GM19025 (cell line): ENCODE measurements at regions not wholly inside any gene's neighbourhood (a gene's known extent, or its start where the extent isn't known, plus 50 kb on each side); places are given as distances from the start of the nearest gene placed in this dataset.
"Not testable (repeated sequence)": the region's sequence is repeated elsewhere in the genome, so short reads cannot be mapped to it uniquely, and the experiment has no call there.

Experiments used
- ATAC-seq: cut with Tn5 transposase; IDR thresholded peaks from one replicate; pipeline ENCODE4 v1.9.1; 2021; ENCODE audit warnings: mild to moderate bottlenecking, low read depth, moderate library complexity; ENCODE audit not compliant: unreplicated experiment

DNA sequence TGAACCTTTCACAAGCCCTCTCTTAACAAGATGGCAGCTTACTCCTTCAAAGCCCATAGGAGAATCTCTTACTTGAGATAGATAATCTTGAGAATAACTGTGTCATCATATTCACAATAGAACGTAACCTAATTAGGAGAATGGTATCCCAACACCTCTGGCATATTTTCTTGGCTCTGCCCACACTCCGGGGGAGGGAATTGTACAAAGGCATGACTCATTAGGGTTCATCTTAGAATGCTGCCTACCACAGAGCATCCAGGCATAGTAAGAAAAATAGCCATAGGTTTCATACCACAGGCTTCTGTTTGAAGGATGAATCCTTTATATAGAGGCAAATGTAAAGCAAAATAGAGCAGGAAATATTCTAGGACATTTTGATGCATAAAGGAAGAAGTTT, 1100.6 kb upstream of the CITED2 start:
- ATAC-seq: no peak

DNA sequence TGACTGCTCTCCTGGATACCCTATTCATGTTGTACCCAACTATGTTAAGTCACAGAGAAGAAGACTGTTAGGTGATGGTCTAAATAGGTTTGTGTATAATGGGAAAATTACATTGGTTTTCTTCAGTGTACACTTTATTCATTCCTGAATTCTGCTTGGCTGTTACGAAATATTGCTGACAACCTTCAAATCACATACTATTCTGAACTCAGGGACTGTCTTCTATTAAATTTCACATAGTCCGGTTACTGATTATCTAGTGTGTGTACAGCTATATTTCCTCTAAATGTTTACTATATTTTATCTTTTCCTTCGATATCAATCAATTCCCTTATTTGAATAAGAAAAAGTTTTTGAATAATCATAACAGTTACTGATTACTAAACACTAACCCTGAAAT, 1090.3 kb upstream of the CITED2 start:
- no peak for ATAC-seq

DNA sequence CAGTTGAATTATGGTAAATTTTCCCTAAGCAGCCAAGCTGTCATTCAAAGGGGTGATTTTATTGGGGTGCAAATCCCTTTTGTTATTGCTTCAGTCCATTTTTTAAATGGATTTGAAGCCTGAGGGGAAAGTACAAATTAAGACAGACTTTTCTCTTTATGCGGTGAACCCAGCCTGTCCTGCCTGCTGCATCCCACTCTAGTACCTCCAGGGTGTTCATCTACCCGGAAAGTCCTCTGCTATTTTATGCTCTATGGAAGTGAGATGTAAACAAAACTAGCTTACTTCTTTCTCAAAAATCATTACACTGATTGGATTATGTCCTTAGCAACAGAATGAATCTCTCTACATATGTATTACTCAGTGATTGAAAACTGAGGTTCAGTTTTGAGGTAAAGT, 1088.9 kb upstream of the CITED2 start:
- ATAC-seq: no peak

DNA sequence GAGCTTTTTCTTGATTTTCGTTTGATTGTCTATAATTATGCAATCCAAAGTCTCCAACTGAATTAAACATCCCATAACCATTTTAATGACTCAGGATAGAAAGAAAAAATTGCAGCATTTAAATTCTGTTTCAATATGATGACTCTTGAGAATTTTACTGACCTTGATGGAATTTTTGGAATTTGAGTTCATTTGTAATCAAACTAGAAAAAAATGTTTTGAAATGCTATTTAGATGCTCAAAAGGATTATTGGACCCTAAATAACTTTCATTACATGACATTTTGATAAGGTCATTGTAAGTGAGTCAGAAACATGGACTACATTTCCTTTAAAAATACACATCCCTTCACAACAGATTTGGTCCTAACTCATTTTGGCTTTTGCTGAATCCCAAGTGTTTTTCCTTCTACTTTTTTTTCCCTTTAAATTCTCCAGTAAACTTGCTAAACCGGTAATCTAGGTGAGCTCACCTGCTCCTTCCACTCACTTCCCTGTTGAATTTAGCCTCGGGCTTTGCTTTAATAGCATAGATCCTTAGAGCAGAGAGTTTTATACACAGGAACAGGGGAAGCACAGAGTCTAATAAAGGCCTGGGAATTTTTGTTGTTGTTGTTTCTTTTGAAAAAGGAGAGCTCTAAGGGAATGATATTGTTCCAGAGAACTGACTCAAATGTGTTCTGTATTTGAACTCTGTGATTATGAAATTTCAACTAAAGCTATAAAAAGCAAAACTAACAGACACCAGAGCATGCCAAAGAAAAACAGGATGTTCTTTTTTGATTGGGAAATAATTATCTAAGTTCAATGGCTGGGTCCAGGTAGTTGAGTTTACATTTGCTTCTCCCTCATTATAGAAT, 1088.2 kb upstream of the CITED2 start:
- ATAC-seq: no peak

DNA sequence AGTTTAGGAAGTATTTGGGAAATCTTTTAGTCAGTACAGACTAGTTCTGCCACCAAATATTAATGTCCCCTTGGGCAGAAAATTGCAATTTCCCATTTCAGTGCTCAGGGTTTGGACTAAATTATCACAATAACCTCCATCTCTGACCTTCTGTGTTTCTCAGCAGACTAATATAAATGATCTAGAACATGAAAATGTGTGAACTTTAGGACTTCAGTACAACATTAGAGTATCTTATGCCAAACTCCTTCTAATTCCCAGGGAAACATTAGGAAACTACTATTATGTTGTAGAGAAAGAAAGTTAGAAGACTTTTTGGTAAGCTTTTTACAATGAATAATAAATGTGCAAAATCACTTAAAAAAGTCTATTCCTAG, 1087.6 kb upstream of the CITED2 start:
- ATAC-seq: no peak

DNA sequence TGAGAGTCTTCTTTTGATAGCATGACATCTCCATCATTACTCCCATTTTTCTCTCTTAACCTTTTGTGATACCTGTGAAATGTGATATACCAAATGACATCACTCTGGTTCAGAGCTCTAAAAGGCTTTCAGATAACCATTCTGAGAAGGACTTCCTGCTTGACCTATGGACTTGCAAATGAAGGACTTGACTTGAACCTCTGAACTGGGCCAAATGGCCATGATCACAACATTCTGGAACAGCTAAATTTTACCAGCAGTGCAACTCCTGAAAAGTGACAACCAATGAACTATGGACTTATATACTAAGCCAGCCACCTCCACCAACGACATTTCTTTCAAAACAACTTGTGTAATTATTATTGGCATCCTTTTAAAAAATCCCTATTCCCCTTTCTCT, 1085.8 kb upstream of the CITED2 start:
- ATAC-seq: no peak

DNA sequence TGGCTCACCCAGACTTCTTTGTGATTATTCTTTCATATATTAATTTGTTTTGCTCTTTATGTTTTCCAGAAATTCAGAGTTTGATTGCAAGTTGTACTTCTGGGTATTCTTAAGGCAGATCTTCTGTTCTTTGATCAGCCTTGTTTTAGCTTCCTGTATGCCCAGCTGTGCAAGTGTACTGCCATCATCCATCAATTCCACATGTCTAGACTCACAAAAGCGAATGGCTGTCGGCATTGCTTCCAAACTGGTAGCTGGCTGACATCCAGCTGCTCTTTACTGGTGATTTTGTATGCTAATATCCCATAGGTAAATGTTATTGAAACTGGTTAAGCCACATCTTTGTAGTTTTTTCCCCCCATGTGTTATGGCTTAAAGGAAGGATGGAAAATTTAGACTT, 1084.8 kb upstream of the CITED2 start:
- no peak for ATAC-seq

DNA sequence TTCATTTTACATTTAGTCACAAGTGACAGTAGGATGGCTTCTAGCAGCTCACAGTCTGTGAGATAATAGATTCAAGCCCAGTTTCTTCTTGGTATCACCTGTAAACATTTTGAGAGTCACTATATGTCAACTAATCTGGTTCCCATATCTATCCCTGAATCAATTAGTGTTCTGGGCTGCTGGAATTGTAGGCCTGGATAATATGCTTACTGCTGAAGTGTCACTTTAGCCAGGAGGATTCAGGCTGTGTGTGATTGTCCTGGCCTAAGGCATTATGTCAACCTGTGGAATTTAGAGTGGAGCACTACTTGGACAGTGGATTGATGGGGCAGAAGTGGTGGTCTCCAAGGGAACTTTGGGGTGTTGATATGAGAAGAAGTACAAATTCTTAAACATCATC, 1071.8 kb upstream of the CITED2 start:
- no peak for ATAC-seq

DNA sequence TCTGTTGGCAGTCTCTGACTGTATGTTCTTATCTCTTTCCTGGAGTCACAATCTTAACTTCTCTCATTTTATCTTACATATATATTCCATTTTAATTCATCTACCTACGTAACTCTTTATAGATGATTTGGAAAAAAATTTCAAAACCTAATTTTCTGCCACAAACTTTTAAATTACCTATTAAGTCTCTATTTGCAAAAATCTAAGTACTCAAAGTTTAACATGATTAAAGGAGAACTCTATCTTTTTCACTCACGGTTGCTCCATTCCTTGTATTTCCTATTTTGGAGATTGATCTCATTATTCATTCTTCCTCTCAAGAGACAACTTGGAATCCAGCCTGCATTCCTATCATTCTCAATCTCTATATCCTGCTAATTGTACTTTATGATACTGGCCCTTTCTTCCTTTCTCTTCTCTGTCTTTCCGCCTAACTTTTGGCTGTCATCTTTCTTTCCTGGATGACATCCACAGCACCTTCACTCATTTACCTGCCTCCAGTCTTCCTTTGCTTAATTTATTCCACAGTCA, 1071.1 kb upstream of the CITED2 start:
- ATAC-seq: no peak

DNA sequence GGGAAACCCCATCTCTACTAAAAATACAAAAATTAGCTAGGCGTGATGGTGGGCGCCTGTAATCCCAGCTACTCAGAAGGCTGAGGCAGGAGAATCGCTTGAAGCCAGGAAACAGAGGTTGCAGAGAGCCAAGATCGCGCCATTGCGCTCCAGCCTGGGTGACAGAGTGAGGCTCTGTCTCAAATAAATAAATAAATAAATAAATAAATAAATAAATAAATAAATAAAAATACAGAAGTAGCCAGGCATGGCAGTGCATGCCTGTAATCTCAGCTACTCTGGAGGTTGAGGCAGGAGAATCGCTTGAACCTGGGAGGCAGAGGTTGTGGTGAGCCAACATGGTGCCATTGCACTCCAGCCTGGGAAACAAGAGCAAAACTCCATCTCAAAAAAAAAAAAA, 1068.7 kb upstream of the CITED2 start:
- ATAC-seq: not testable (repeated sequence)

DNA sequence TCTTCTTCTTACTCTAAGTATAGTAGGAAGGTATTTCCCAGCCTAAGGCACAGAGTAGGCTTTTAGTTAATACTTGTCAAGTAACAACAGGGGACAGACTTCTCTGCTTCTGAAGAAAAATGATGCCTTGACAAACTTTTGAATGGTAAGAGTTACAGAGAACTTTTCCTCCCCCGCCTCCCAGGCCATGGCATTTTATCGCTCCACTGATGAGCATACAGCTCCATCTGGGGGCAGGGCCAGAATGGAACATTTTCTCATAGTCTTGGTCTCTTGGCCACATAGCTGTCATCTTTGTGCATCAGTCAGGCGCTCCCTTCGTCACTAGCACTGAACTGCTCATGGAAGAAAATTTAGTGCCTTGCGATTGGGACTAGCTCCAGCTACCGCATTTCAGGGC, 1066.8 kb upstream of the CITED2 start:
- no peak for ATAC-seq

DNA sequence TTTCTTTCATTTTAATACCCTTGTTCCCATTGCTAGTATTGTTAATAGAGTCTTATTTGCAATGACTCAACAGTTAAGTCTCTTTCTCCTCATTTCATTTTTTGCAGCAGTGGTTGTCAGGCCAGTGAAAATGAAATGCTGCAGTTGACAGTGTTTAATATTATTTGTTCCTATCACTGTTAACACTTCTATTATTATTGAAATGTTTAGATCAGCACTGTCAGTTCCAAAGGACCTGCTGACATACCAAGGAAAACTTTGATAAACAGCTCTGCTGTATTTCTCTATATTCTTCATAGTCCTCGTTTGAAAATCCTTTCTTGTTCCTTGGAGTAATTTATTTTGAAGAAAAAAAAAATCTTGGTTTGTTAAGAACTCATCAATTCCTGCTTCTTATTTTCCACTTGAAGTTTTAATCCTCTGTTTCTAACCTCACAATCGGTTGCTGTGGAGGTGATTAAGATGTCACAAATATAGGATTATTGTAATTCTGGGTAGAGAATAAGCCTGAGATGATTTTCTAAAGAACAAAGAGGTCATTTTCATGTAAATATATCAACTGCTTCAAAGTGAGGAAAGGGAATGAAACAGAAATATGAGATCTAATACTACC, 1065.9 kb upstream of the CITED2 start:
- ATAC-seq: no peak

DNA sequence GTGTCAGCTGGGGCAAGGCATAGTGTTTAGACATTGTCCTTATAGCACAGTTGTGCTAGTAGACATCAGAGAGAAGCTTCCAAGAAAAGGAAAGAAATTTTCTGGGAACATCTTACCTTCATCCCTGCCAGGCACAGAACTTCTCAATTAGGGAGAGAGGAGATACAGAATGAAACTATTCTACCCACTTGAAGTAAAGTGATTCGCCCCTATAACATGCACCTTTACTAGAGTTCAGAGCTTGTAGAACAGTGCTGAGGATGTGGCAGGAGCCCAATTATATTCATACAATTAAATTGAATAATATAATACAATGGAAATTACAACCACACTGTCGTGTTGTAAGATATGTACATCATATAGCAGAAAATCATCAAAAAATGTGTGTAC, 1063.9 kb upstream of the CITED2 start:
- ATAC-seq: no peak

DNA sequence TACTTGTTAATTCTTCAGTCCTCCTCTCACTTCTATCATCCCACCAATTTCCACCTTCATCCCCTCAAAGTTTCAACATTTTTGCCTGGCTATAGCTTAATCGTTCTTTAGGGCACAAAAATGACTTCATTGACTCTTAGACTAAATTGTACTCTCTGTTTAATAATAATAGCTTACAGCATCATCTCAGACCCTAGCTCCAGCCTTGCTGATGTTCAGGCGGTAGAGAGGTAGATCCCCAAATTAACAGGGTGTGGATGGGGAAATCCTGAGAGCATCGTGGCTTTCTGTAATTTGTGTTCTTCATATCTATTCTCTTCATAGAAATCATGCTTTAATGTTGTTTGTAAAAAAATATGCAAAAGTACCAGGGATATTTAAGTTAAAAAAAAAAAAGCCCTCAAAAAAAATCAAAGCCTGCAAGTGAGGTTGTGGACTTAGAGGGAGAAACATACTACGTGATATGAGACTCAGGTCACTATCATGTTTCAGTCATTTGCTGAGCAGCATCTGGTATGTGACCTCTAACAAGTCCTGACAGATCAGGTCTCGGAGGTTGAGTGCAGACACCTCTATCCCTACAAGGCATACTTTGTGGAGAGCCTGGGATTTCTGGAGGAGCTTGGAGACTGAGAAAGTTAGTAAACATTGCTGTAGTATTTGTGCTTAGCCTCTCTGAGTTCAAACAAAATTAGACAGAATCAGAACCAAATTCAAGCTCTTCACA, 1063.3 kb upstream of the CITED2 start:
- ATAC-seq: no peak

DNA sequence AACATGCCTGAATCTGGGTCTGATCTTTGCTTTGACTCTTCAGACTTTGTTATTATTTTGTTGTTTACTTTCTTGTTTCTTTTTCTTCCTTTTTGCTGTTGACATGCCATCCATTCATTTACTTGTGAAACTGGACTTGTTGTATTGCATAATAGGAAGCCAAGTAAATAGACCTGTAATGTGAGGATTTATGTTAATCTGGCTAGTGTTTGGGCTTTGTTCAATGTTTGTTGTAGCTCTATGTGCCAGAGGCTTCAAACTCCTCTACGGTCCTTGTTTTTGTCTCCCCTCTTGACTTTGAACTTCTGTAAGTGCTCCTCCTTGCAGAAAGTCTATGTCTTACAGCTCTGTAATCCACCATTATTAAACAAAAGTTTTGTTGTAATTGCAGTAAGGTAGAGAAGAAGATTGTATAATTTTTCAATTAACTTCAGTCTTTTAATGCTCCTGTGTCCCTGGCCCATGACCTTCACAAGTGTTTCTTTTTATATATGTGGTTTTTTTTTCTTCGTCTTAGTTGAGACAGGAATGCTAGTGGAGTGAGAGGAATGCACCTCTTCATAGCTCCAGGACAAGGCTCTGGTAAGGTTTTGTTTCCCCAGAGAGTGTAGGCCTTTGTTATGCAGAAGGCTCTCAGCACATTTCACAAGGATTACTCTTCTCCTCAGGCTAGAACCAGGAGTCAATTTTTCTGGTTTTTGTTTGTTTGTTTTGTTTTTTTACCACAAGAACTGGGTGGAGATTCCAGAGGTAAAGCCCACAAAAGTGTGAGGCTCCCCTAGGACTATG, 1061.8 kb upstream of the CITED2 start:
- no peak for ATAC-seq

DNA sequence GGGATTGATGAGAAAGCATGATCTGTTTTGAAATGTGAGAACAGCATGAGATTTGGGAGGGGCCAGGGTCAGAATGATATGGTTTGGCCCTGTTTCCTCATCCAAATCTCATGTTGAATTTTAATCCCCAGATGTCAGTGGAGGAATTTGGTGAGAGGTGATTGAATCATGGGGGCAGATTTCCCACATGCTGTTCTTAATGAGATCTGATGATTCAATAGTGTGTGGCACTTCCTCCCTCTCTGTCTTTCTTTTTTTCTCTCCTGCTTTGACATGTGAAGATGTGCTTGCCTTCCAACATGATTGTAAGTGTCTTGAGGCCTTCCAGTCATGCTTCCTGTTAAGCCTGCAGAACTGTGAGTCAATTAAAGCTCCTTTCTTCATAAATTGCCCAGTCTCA, 1060.3 kb upstream of the CITED2 start:
- ATAC-seq: no peak

DNA sequence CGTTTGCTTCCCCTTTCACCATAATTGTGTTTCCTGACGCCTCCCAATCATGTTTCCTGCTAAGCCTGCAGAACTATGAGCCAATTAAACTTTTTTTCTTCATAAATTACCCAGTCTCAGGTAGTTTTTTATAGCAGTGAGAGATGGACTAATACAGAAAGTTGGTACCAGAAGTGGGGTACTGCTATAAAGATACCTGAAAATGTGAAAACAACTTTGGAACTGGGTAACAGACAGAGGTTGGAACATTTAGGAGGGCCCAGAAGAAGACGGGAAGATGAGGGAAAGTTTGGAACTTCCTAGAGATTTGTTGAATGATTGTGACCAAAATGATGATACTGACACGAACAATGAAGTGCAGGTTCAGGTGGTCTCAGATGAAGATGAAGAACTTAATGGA, 1058.6 kb upstream of the CITED2 start:
- no peak for ATAC-seq

DNA sequence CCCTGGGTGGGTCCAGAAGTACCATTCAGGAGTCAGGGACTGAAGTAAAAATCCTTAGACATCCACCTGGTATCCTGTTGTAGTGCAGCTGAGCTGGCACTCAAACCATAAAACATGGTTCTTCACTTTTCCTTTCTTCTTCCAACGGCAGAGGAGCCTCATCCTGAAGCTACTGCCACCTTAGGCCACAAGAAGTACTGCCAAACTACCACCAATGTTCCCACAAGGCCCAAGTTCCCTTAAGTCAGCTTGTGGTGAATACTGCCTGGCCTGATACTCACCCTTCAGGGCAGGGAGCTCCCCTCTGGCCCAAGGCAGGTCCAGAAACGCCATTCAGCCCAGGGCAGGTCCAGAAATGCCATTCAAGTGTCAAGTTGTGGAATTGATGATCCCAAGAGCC, 1053.4 kb upstream of the CITED2 start:
- ATAC-seq: no peak

DNA sequence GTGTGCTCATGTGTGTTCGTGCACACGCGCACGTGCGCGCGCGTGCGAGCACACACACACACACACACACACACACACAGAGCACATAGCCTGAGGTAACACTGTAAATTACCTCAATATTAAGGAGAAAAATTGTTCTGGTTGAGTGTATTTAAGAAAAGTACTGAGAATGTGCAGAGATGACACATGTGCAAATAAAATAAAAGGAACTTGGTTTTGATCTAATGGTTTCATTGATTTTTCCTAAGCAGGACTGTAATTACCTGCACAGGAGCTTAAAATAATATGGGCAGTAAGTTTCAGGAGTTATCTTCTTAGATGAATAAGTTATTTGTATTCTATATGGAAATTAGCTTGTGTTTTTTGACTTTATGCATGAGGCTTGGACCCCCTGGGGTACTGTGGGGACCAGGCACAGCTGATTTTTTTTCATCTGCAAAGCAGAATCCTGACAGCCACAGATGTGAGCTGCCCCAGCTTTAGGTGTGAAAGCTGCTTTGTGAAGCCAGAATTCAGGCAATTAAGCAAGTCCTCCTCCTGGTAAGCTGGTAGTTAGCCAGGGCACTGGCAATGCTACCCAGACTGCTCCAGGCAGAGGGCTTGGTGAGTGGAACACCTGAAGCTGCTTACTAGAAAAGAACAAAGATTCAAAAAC, 1040.6 kb upstream of the CITED2 start:
- ATAC-seq: no peak

DNA sequence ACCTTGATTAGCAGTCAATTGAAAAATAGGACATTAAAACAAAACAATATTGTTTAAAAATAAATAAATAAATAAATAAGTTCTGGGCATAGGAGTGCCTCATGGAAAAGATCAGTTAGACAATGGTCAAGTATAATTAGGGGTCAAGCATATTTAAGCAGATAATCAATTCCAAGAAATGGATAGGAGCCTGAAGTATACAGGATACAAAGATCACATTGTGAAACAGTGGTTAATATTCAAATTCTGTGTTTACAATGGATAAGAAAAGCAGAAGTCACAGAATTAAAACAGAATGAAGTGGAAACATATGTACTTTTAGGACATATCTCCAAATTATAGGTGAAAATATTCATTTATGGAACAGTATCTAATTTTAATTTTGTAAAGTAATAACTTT, 1028.6 kb upstream of the CITED2 start:
- ATAC-seq: no peak
